ENCODE measurements at regions not wholly inside any gene's neighbourhood (a gene's known extent, or its start where the extent isn't known, plus 50 kb on each side); places are given as distances from the start of the nearest gene placed in this dataset.
A peak's percentile ranks its signal among the peaks of the same experiment; 100 is the strongest.
"Not testable (repeated sequence)": the region's sequence is repeated elsewhere in the genome, so short reads cannot be mapped to it uniquely, and the experiment has no call there.

DNA sequence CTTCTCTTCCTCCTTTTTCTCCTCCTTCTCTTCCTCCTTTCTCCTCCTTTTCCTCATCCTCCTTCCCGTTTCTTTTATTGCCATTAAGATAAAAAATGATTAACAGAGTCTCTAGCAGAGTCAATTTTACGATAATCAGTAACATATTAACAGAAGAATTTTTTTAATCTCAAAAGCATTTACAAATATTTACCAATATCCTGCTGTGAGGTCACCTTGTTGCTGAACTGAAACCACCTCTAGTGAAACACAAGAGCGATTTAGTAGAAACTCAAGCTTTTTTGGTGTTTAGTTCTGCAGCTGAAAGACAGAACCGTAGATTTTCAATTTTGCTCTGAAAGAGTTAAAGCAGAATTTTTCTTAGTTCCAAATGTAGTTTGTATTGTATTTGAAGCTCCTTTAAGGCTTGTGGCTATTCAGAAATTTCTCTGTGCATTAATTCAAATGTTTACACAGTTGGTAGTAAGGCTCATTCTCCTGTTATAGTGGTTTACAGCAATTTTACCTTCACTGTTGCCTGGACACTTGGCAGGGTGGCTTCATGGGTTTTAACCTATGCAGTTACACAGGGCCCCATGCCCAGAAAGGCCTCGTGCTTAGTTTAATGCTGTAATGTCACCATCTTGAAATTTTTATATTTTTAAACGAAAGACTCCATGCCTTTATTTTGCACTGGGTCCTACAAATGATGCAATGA lies 1106.6 kb upstream of the FAM98A start:
- Histone ChIP-seq H3K4me1 (no peaks in the 10 kb centered on the region), H3K4me3 (peak overlapping the region in 1 of 3 donors; percentile 19), H3K36me3 (no peaks in the 10 kb centered on the region), H3K27me3 (no peaks in the 10 kb centered on the region), H3K9me3 (no peaks in the 10 kb centered on the region), H3K27ac (peak overlapping the region in 2 of 3 donors; percentile 43 to 89)
- WGBS (ENCODE audit: insufficient coverage, low coverage, low lambda C conversion rate, missing lambda C conversion rate): 24% methylated on average over 6 of the region's 6 CpGs
- DNase-seq: no peak
- peak in 3 of 4 donors; percentile 66 to 91 (median 86) for ATAC-seq
- TF ChIP-seq POLR2A (IDR thresholded peaks at IDR 0.05) (no peak), CTCF (IDR thresholded peaks at IDR 0.05) (no peak)
- intact Hi-C loops (cut with DNase I): no loop called here

DNA sequence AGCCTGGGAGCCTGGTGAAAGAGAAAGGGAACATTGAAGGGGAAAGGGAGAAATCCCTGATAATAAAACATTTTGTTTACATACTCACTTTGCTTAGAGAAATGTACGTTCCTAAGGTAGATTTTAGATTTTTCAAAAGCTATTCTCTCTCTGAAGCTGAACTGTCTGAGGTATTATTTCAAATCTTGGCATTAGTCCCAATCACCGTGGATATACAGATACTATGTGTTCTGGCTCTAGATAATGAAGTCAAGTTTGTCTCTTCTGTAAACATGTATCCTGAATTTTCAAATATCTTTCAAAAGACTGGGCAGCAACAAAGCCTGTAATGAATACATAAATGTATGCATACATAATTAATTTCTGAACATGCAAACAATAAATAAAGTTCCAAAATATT lies 1104.2 kb upstream of the FAM98A start:
- Histone ChIP-seq H3K27me3 (no peaks in the 10 kb centered on the region), H3K9me3 (no peaks in the 10 kb centered on the region), H3K4me3 (no peak overlapping the region), H3K27ac (no peak overlapping the region), H3K4me1 (no peaks in the 10 kb centered on the region), H3K36me3 (no peaks in the 10 kb centered on the region)
- WGBS (ENCODE audit: insufficient coverage, low coverage, low lambda C conversion rate, missing lambda C conversion rate): 19% methylated on average over 2 of the region's 2 CpGs
- TF ChIP-seq CTCF (IDR thresholded peaks at IDR 0.05) (no peak), POLR2A (IDR thresholded peaks at IDR 0.05) (no peak)
- intact Hi-C loops (cut with DNase I): no loop called here
- DNase-seq (no peak), ATAC-seq (peak in 1 of 4 donors; percentile 9)

DNA sequence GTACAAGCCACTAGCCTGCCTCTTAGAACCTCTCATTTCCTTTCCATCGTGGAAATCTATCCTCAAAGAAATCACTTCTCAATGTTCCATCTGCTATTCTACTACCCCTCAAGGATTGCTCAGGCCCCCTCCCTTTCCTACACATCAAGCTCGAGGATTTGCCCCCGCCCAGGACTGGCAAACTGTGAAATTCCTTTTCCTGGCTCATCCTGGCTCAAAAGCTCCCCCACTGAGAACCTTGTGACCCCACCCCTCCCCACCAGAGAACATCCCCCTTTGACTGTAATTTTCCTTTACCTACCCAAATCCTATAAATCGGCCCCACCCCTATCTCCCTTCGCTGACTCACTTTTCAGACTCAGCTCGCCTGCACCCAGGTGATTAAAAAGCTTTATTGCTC lies 1103.3 kb upstream of the FAM98A start:
- H3K4me1 ChIP-seq; H3K4me3 ChIP-seq; H3K27me3 ChIP-seq; ATAC-seq; H3K9me3 ChIP-seq; H3K27ac ChIP-seq; H3K36me3 ChIP-seq; intact Hi-C loops (cut with DNase I); DNase-seq: not testable (repeated sequence)
- WGBS (ENCODE audit: insufficient coverage, low coverage, low lambda C conversion rate, missing lambda C conversion rate): 73% methylated on average over 6 of the region's 6 CpGs

DNA sequence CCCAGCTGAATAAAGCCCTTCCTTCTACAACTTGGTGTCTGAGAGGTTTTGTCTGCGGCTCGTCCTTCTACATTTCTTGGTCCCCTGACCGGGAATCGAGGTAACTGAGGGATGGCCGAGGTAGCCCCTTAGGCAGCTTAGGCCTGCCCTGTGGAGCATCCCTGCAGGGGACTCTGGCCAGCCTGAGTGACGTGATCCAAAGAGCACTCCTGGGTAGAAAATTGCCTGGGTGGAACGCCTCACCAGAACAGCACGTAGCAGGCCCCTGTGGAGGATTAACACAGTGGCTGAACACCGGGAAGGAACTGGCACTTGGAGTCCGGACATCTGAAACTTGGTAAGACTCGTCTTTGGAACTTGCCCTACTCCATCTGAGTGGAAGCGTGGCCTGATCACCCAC lies 1078.5 kb upstream of the FAM98A start:
- H3K9me3 ChIP-seq; H3K4me1 ChIP-seq; H3K36me3 ChIP-seq; H3K27me3 ChIP-seq; intact Hi-C loops (cut with DNase I): not testable (repeated sequence)
- peak in 1 of 3 donors; percentile 60 for DNase-seq
- H3K27ac ChIP-seq: peak overlapping the region in 2 of 3 donors; percentile 57 to 61
- ATAC-seq: peak in 3 of 4 donors; percentile 51 to 78 (median 77)
- 67% methylated on average over 9 of the region's 12 CpGs for WGBS (ENCODE audit: insufficient coverage, low coverage, low lambda C conversion rate, missing lambda C conversion rate)
- peak overlapping the region in 2 of 3 donors; percentile 0 to 3 for H3K4me3 ChIP-seq

DNA sequence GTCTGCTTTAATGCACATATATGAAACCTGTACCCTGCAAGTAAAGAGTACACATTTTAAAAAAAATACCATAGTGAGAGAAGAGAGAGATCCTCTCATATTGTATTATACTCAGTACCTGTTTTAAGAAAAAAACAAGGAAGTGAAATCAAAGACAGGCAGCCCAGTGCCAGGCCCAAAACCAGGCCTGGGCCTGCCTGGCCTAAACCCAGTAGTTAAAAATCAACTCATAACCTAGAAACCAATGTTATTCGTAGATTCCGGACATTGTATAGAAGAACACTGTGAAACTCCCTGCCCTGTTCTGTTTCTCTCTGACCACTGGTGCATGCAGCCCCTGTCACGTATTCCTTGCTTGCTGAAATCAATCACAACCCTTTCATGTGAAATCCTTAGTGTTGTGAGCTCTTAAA lies 1078.0 kb upstream of the FAM98A start:
- ATAC-seq (peak in 2 of 4 donors; percentile 50 to 58), DNase-seq (peak in 2 of 3 donors; percentile 23 to 60)
- 24% methylated on average over 3 of the region's 3 CpGs for WGBS (ENCODE audit: insufficient coverage, low coverage, low lambda C conversion rate, missing lambda C conversion rate)
- H3K4me1 ChIP-seq; H3K27me3 ChIP-seq; H3K36me3 ChIP-seq; H3K9me3 ChIP-seq; intact Hi-C loops (cut with DNase I): not testable (repeated sequence)
- Histone ChIP-seq H3K4me3 (peak overlapping the region in 1 of 3 donors; percentile 0), H3K27ac (peak overlapping the region in 2 of 3 donors; percentile 57 to 61)

DNA sequence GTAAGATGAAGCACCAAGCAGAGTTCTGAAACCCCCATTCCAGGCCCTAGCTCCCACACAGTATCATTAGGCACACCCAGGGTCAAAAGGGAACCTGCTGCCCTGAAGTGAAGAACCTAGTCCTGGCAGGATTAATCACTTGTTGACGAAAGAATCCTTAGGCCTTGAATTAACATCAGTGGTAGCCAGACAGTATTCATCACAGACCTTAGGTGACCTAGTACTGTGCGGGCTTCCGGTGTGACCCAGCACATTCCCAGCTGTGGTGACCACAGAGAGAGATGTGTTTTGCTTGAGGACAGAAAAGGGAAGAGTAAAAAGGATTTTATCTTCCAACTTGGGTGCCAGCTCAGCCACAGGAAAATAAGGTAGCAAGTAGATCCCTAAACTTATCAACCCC lies 1071.4 kb upstream of the FAM98A start:
- Histone ChIP-seq H3K4me3 (no peak overlapping the region), H3K9me3 (no peaks in the 10 kb centered on the region), H3K27me3 (no peaks in the 10 kb centered on the region), H3K27ac (no peak overlapping the region), H3K4me1 (no peaks in the 10 kb centered on the region), H3K36me3 (no peaks in the 10 kb centered on the region)
- intact Hi-C loops (cut with DNase I): no loop called here
- 82% methylated on average over 2 of the region's 3 CpGs for WGBS (ENCODE audit: insufficient coverage, low coverage, low lambda C conversion rate, missing lambda C conversion rate)
- DNase-seq (no peak), ATAC-seq (no peak)
- TF ChIP-seq POLR2A (IDR thresholded peaks at IDR 0.05) (no peak), CTCF (IDR thresholded peaks at IDR 0.05) (no peak)

Measured in right lobe of liver (tissue), 6 donors.